ENCODE measurements at regions not wholly inside any gene's neighbourhood (a gene's known extent, or its start where the extent isn't known, plus 50 kb on each side); places are given as distances from the start of the nearest gene placed in this dataset.

DNA sequence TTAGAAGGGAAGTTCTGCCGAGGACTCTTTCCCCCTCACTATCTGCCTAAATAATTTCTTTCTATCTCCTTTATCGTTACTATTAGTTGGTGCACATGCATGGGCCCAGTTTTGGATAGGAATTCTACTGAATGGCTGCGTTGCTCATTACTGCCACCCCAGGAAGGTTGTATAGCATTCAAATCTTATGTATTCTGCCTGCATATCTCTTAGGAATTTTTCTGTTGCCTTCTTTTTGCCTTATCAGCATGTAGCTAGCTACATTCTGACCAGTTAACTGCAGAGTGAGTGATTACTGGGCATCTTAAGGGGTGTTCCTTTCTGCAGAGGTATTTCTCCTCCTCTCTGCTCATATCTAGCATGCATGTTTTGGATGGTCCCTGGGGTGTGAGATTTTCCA, 239.6 kb downstream of the TDRD15 start:
- Histone ChIP-seq H3K79me2 (ENCODE audit: insufficient read depth, low read length) (no peaks in the 10 kb centered on the region), H3K4me1 (ENCODE audit: control insufficient read depth in 1 of 2, insufficient read depth in 2 of 2, low read length in 2 of 2) (no peaks in the 10 kb centered on the region), H2AFZ (ENCODE audit: low read depth, low read length, poor library complexity, severe bottlenecking) (no peak overlapping the region), H4K20me1 (ENCODE audit: insufficient read depth) (no peaks in the 10 kb centered on the region), H3K36me3 (ENCODE audit: control insufficient read depth in 1 of 2, insufficient read depth in 2 of 2, low read length in 2 of 2) (no peaks in the 10 kb centered on the region), H3K4me3 (replicated peaks in 1 of 2; ENCODE audit: low read depth in 1 of 2, low read length in 2 of 2) (no peak overlapping the region), H3K27ac (ENCODE audit: low read depth, low read length) (no peak overlapping the region), H3K27me3 (ENCODE audit: insufficient read depth, low read length) (no peaks in the 10 kb centered on the region), H3K9ac (ENCODE audit: low read length) (no peak overlapping the region), H3K4me2 (ENCODE audit: low read length) (no peak overlapping the region), H3K9me3 (ENCODE audit: control insufficient read depth in 1 of 2, insufficient read depth in 1 of 2, low read depth in 1 of 2, low read length in 2 of 2) (no peaks in the 10 kb centered on the region), H3K9me2 (ENCODE audit: insufficient read depth) (no peaks in the 10 kb centered on the region)
- TF ChIP-seq SRF (IDR thresholded peaks at IDR 0.05; ENCODE audit: low read depth) (no peak), FOSL1 (IDR thresholded peaks at IDR 0.05; ENCODE audit: low read depth) (no peak), ZFX (IDR thresholded peaks at IDR 0.05) (no peak), CEBPB (IDR thresholded peaks at IDR 0.05; ENCODE audit: low read depth) (no peak), SP1 (IDR thresholded peaks at IDR 0.05; ENCODE audit: low read depth) (no peak), MAX (IDR thresholded peaks at IDR 0.05) (no peak), TCF7L2 (IDR thresholded peaks at IDR 0.05; ENCODE audit: borderline replicate concordance, extremely low read depth, insufficient read depth, insufficient read length) (no peak), POLR2A (IDR thresholded peaks at IDR 0.05; ENCODE audit: borderline replicate concordance, extremely low read depth, insufficient read depth, insufficient read length) (no peak), REST (IDR thresholded peaks at IDR 0.05; ENCODE audit: low read depth) (no peak), YY1 (IDR thresholded peaks at IDR 0.05; ENCODE audit: extremely low read depth, insufficient replicate concordance, low read depth, low read length) (no peak), ELF1 (IDR thresholded peaks at IDR 0.05; ENCODE audit: borderline replicate concordance, low read depth) (no peak), ZNF274 (IDR thresholded peaks at IDR 0.05; ENCODE audit: low read depth, low read length) (no peak), RAD21 (IDR thresholded peaks at IDR 0.05; ENCODE audit: low read depth) (no peak), SIN3A (IDR thresholded peaks at IDR 0.05; ENCODE audit: low read depth) (no peak), CBX3 (IDR thresholded peaks at IDR 0.05; ENCODE audit: low read depth) (no peak), EGR1 (IDR thresholded peaks at IDR 0.05; ENCODE audit: low read depth) (no peak), CTCF (IDR thresholded peaks at IDR 0.05 in 2 of 3, conservative IDR thresholded peaks at IDR 0.05 in 1 of 3; ENCODE audit: borderline replicate concordance in 1 of 3, insufficient read depth in 1 of 3, low read depth in 2 of 3, low read length in 2 of 3) (no peak)
- TF ChIP-seq, protein P1, sequence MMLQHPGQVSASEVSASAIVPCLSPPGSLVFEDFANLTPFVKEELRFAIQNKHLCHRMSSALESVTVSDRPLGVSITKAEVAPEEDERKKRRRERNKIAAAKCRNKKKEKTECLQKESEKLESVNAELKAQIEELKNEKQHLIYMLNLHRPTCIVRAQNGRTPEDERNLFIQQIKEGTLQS (IDR thresholded peaks at IDR 0.05) = no peak
- TF ChIP-seq, protein P2, sequence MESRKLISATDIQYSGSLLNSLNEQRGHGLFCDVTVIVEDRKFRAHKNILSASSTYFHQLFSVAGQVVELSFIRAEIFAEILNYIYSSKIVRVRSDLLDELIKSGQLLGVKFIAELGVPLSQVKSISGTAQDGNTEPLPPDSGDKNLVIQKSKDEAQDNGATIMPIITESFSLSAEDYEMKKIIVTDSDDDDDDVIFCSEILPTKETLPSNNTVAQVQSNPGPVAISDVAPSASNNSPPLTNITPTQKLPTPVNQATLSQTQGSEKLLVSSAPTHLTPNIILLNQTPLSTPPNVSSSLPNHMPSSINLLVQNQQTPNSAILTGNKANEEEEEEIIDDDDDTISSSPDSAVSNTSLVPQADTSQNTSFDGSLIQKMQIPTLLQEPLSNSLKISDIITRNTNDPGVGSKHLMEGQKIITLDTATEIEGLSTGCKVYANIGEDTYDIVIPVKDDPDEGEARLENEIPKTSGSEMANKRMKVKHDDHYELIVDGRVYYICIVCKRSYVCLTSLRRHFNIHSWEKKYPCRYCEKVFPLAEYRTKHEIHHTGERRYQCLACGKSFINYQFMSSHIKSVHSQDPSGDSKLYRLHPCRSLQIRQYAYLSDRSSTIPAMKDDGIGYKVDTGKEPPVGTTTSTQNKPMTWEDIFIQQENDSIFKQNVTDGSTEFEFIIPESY (IDR thresholded peaks at IDR 0.05; ENCODE audit: extremely low read depth, insufficient replicate concordance, low read length) = no peak
- ATAC-seq = no peak
- ChIA-PET RAD21 (ENCODE audit: low non-redundant PET in 1 of 2, low total read pairs in 2 of 2, uncharacterized antibody in 2 of 2, unreplicated experiment in 2 of 2) (no interaction called here), POLR2A (no interaction called here), CTCF (no interaction called here)
- BruUV-seq (replicated peaks) = no TSS peak
- DNase-seq (ENCODE audit: low read depth, low spot score) = no peak
- intact Hi-C loops (cut with micrococcal nuclease) = no loop called here
